Activated naive CD4-positive, alpha-beta T cell (primary cell): ENCODE measurements at regions not wholly inside any gene's neighbourhood (a gene's known extent, or its start where the extent isn't known, plus 50 kb on each side); places are given as distances from the start of the nearest gene placed in this dataset.

Experiments
- DNase-seq, 4 experiments: peaks; one replicate each; lab custom pipeline; 2025; lab: John Stamatoyannopoulos, UW

GRCh38 chr5:167128581-167128980 lies 1162.9 kb upstream of the WWC1 start:
- no peak for DNase-seq

- DNase-seq = no peak
Measured at GRCh38 chr5:167140548-167141291, 1150.7 kb upstream of the WWC1 start.

GRCh38 chr5:167143716-167144115 lies 1147.7 kb upstream of the WWC1 start:
- DNase-seq = no peak

GRCh38 chr5:167145841-167146240 lies 1145.6 kb upstream of the WWC1 start:
- no peak for DNase-seq

- no peak for DNase-seq
Measured at GRCh38 chr5:167147879-167148278, 1143.6 kb upstream of the WWC1 start.

- DNase-seq = no peak
Measured at GRCh38 chr5:167150661-167151060, 1140.8 kb upstream of the WWC1 start.

GRCh38 chr5:167152561-167152960 lies 1138.9 kb upstream of the WWC1 start:
- no peak for DNase-seq

GRCh38 chr5:167155387-167156005 lies 1135.9 kb upstream of the WWC1 start:
- DNase-seq = no peak

GRCh38 chr5:167156446-167156845 lies 1135.0 kb upstream of the WWC1 start:
- no peak for DNase-seq

GRCh38 chr5:167158588-167158987 lies 1132.9 kb upstream of the WWC1 start:
- no peak for DNase-seq

GRCh38 chr5:167160388-167160787 lies 1131.1 kb upstream of the WWC1 start:
- DNase-seq = no peak

GRCh38 chr5:167166696-167167095 lies 1124.7 kb upstream of the WWC1 start:
- no peak for DNase-seq

GRCh38 chr5:167167191-167167795 lies 1124.2 kb upstream of the WWC1 start:
- DNase-seq = no peak

- no peak for DNase-seq
Measured at GRCh38 chr5:167168971-167169370, 1122.5 kb upstream of the WWC1 start.

GRCh38 chr5:167171056-167171455 lies 1120.4 kb upstream of the WWC1 start:
- no peak for DNase-seq

- no peak for DNase-seq
Measured at GRCh38 chr5:167177736-167178135, 1113.7 kb upstream of the WWC1 start.

- DNase-seq = no peak
Measured at GRCh38 chr5:167180906-167181305, 1110.5 kb upstream of the WWC1 start.

- no peak for DNase-seq
Measured at GRCh38 chr5:167205881-167206280, 1085.6 kb upstream of the WWC1 start.

- DNase-seq = no peak
Measured at GRCh38 chr5:167207081-167207480, 1084.4 kb upstream of the WWC1 start.

GRCh38 chr5:167208911-167209310 lies 1082.5 kb upstream of the WWC1 start:
- DNase-seq = no peak

- no peak for DNase-seq
Measured at GRCh38 chr5:167217097-167217743, 1074.2 kb upstream of the WWC1 start.

- no peak for DNase-seq
Measured at GRCh38 chr5:167219298-167219697, 1072.1 kb upstream of the WWC1 start.

- DNase-seq = no peak
Measured at GRCh38 chr5:167226386-167226785, 1065.1 kb upstream of the WWC1 start.
